ENCODE measurements at regions not wholly inside any gene's neighbourhood (a gene's known extent, or its start where the extent isn't known, plus 50 kb on each side); places are given as distances from the start of the nearest gene placed in this dataset.
"Not testable (repeated sequence)": the region's sequence is repeated elsewhere in the genome, so short reads cannot be mapped to it uniquely, and the experiment has no call there.

DNA sequence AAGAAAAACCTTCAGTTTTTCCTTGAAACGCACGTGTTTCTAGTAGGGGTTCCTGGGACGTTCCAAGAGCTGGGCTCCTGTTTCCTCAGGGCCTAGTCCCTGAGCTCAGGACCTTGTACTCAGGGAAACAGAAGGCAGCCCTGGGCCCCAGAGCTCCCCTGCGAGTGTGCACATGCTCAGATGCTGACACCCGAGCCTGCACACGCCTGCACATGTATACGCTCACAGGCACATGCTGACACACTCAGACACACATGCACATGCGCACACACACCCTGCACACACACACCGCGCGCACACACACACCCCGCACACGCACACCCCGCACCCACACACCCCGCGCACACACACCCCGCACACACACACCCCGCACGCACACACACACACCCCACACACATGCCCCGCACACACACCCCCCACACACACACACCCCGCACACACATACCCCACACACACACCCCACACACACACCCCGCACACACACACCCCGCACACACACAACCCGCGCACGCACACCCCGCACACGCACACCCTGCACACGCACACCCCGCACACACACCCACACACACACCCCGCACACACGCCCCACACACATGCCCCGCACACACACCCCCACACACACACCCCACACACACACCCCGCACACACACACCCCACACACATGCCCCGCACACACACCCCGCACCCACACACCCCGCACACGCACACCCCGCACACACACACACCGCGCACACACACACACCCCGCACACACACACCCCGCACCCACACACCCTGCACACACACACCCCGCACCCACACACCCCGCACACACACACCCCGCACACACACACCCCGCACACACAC lies 52.2 kb downstream of the CALML3 start:
- DNase-seq = no peak
- H3K27me3 ChIP-seq = no peaks in the 10 kb centered on the region
- no peaks in the 10 kb centered on the region for H3K9me3 ChIP-seq
- no peaks in the 10 kb centered on the region for H3K36me3 ChIP-seq
- no peak overlapping the region for H3K4me3 ChIP-seq (ENCODE audit: low read depth, low read length)
- TF ChIP-seq, protein P1, sequence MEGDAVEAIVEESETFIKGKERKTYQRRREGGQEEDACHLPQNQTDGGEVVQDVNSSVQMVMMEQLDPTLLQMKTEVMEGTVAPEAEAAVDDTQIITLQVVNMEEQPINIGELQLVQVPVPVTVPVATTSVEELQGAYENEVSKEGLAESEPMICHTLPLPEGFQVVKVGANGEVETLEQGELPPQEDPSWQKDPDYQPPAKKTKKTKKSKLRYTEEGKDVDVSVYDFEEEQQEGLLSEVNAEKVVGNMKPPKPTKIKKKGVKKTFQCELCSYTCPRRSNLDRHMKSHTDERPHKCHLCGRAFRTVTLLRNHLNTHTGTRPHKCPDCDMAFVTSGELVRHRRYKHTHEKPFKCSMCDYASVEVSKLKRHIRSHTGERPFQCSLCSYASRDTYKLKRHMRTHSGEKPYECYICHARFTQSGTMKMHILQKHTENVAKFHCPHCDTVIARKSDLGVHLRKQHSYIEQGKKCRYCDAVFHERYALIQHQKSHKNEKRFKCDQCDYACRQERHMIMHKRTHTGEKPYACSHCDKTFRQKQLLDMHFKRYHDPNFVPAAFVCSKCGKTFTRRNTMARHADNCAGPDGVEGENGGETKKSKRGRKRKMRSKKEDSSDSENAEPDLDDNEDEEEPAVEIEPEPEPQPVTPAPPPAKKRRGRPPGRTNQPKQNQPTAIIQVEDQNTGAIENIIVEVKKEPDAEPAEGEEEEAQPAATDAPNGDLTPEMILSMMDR (IDR thresholded peaks at IDR 0.05; ENCODE audit: low read depth, low read length) = no peak
- peaks cover 6% of the 10 kb centered on the region; the same call in 1 of the 2 replicates for H3K4me1 ChIP-seq

DNA sequence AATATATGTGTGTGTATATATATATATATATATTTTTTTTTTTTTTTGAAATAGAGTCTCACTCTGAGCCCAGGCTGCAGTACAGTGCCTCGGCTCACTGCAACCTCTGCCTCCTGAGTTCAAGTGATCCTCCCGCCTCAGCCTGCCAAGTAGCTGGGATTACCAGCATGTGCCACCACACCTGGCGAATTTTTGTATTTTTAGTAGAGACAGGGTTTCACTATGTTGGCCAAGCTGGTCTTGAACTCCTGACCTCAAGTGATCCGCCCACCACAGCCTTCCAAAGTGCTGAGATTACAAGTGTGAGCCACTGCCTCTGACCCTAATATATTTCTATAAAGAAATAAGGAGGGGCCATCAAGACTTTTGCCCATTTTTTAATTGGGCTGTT lies 55.3 kb downstream of the CALML3 start:
- H3K4me1 ChIP-seq; DNase-seq; H3K36me3 ChIP-seq; H3K9me3 ChIP-seq; H3K4me3 ChIP-seq (ENCODE audit: low read depth, low read length); H3K27me3 ChIP-seq: not testable (repeated sequence)

DNA sequence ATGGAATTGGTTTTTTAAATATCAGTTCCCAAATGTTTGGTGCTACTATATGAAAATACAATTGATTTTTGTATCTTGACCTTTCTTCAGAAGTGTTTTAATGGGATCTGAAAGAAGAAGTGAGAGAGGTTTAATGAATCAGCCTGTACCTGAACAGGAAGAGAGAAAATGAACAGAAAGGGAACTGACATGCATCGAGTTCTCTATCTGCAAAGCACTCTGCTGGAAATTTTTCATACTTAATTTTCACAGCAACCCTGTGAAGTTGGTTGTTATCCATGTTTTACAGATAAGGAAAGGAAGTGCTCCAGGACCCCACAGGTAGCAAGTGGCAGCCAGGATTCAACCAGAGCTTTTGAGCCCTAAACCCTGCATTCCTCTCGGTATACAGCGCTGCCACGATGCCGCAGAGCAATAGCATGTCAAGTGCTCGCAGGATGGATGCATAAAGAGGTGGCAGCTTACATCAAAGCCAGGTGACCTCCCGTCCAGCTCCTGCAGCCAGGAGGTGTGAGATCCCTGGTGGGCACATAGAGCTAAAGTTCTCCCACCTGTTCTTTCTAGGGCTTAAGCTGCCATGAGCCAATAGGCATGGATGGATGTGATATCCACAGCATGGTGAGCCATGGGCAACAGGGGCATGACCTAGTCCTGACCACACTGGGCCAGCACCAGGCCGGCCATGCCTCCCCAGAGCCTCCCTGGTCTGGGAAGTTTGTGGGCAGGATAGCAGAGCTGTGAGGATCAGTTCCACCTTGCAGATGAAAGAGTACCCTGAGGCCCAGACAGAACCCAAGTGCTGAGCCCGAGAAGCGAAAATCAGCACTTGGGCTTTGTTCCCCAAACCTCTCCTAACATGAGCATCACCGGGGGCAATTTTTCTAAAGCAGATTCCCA lies 57.2 kb downstream of the CALML3 start:
- TF ChIP-seq, protein P1 (IDR thresholded peaks at IDR 0.05; ENCODE audit: low read depth, low read length) = no peak
- H3K27me3 ChIP-seq = no peaks in the 10 kb centered on the region
- peaks cover 3% of the 10 kb centered on the region; the same call in 1 of the 2 replicates for H3K4me1 ChIP-seq
- no peak overlapping the region for H3K4me3 ChIP-seq (ENCODE audit: low read depth, low read length)
- H3K36me3 ChIP-seq = no peaks in the 10 kb centered on the region
- no peak for DNase-seq
- H3K9me3 ChIP-seq = no peaks in the 10 kb centered on the region

DNA sequence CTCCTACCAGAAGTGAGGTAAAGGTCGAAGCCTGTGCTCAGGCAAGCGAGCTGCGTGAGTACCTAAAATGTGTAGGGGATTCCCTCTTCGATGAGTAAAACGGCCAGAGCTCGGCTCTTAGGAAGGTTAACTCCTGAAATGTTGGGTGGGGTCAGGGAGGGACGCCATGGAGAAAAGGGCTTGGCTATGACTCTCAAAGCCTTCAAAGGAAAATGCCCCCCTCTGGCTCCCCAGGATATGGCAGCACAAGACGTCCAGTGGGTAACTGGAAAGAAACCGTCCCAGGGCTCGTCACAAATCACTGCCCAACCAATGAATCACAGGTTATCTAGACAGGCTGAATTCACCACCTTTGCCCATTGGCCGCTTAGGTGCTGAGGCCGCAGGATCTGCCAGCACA lies 58.0 kb downstream of the CALML3 start:
- no peaks in the 10 kb centered on the region for H3K27me3 ChIP-seq
- H3K9me3 ChIP-seq = no peaks in the 10 kb centered on the region
- H3K4me1 ChIP-seq = peaks cover 3% of the 10 kb centered on the region; the same call in 1 of the 2 replicates
- no peak overlapping the region for H3K4me3 ChIP-seq (ENCODE audit: low read depth, low read length)
- TF ChIP-seq, protein P1 (IDR thresholded peaks at IDR 0.05; ENCODE audit: low read depth, low read length) = 0 out of 2 replicates have a peak, but pooled peaks have one; percentile 3
- DNase-seq = no peak
- H3K36me3 ChIP-seq = no peaks in the 10 kb centered on the region

DNA sequence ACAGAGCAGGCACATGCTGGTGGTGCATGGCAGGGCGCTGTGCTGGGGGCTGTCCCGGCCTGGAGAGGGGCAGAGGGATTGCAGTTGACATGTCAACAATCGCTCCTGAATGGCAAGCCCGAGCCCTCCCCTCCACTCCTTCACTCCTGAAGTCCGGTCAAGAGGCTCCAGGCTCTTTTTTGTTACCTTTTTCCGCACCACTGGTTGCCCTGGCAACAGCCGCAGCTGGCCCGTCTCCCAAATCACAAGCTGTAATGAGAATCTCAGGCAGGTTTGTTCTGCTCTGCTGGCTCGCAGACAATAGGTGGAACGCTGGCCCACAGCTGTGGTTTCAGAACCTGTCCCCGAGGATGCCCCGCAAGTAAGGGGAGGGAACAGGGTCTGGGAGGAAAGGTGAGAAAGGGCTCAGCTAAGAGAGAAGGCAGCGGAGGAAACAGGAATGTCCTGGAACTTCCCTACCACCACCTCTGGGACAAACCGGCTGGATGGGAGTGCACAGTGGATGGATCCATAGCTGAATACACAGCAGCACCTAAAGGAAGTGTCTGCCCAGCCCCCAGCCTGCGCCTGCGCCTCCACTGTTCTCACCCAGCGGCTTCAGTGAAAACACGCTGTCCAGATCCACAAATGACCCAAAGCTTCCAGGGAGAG lies 58.9 kb downstream of the CALML3 start:
- no peaks in the 10 kb centered on the region for H3K27me3 ChIP-seq
- peaks cover 3% of the 10 kb centered on the region; the same call in 1 of the 2 replicates for H3K4me1 ChIP-seq
- H3K36me3 ChIP-seq = no peaks in the 10 kb centered on the region
- peak overlapping the region; percentile 10; the same call in 1 of the 2 replicates for H3K4me3 ChIP-seq (ENCODE audit: low read depth, low read length)
- TF ChIP-seq, protein P1 (IDR thresholded peaks at IDR 0.05; ENCODE audit: low read depth, low read length) = no peak
- H3K9me3 ChIP-seq = no peaks in the 10 kb centered on the region
- DNase-seq = peak; percentile 42

- H3K27me3 ChIP-seq = no peaks in the 10 kb centered on the region
- no peak for DNase-seq
- no peaks in the 10 kb centered on the region for H3K9me3 ChIP-seq
- H3K36me3 ChIP-seq = no peaks in the 10 kb centered on the region
- H3K4me1 ChIP-seq = peaks cover 3% of the 10 kb centered on the region; the same call in 1 of the 2 replicates
- no peak overlapping the region for H3K4me3 ChIP-seq (ENCODE audit: low read depth, low read length)
- TF ChIP-seq, protein P1 (IDR thresholded peaks at IDR 0.05; ENCODE audit: low read depth, low read length) = no peak
Observed at GRCh38 chr10:5584895-5585516, 60.2 kb downstream of the CALML3 start.

Measured in BE2C (cell line).